ENCODE measurements at regions not wholly inside any gene's neighbourhood (a gene's known extent, or its start where the extent isn't known, plus 50 kb on each side); places are given as distances from the start of the nearest gene placed in this dataset.

DNA sequence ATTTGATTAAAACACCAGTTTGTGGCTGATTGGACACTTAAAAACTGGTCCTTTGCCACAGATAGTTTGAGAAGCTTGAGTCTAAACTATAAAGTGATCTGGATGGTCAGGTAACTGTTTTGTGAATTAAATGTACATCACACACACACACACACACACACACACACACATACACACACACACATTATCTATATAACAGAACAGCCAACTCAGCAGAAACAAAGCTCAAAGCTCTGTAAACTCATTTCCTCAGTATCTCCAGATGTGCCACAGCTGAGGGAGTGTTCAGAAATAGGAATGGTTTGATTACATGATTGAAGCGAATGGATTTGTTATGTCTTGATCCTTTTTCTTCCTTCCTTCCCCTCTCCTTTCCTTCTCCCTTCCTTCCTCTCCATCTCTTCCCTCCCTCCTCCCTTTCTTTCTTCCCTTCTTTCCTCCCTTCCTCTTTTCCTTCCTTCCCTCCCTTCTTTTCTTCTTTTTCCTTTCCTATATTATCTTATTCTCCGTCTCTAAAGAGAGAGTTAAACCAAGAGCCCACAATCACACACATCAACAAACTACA is 100.3 kb downstream of the LLPH start:
- FAIRE-seq = no peak
- no peak for DNase-seq (ENCODE audit: insufficient read length, low spot score)
- no peak for TF ChIP-seq CTCF (IDR thresholded peaks at IDR 0.05; ENCODE audit: insufficient read depth, missing control alignments)

DNA sequence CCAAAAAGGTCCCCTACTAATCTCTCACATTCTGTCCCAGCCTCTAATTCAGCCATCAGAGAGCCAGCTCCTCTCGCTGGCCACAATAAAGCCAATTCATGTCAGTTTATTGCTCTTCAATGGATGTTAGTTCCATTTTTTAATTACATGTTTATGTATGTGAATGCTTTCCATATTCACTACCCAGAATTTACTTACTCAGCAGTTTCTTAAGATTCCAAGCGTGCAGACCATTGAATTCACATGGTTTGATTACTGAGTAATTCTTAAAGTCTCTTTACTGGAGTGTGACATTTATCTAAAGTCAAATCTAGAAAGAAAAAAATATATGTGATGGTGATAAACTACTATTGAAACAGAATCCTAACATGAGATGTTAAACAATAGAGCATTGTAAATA is 102.2 kb downstream of the LLPH start:
- no peak for DNase-seq (ENCODE audit: insufficient read length, low spot score)
- no peak for FAIRE-seq
- no peak for TF ChIP-seq CTCF (IDR thresholded peaks at IDR 0.05; ENCODE audit: insufficient read depth, missing control alignments)

- TF ChIP-seq CTCF (IDR thresholded peaks at IDR 0.05; ENCODE audit: insufficient read depth, missing control alignments) = no peak
- no peak for FAIRE-seq
- no peak for DNase-seq (ENCODE audit: insufficient read length, low spot score)
Measured at GRCh38 chr12:66025477-66025876, 105.1 kb downstream of the LLPH start.

GRCh38 chr12:66024949-66025348 is 105.6 kb downstream of the LLPH start:
- FAIRE-seq (no peak), DNase-seq (ENCODE audit: insufficient read length, low spot score) (no peak)
- TF ChIP-seq CTCF (IDR thresholded peaks at IDR 0.05; ENCODE audit: insufficient read depth, missing control alignments) = no peak

DNA sequence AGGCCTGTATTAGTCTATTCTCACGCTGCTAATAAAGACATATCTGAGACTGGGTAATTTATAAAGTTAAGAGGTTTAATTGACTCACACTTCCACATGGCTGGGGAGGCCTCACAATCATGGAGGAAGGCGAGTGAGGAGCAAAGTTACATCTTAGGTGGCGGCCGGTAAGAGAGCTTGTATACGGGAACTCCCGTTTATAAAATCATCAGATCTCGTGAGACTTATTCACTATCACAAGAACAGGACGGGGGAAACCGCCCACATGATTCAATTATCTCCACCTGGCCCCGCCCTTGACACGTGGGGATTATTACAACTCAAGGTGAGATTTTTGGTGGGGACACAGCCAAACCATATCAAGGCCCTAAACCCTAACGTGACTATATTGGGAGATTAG is 110.1 kb downstream of the LLPH start:
- DNase-seq (ENCODE audit: insufficient read length, low spot score) (no peak), FAIRE-seq (no peak)
- no peak for TF ChIP-seq CTCF (IDR thresholded peaks at IDR 0.05; ENCODE audit: insufficient read depth, missing control alignments)

DNA sequence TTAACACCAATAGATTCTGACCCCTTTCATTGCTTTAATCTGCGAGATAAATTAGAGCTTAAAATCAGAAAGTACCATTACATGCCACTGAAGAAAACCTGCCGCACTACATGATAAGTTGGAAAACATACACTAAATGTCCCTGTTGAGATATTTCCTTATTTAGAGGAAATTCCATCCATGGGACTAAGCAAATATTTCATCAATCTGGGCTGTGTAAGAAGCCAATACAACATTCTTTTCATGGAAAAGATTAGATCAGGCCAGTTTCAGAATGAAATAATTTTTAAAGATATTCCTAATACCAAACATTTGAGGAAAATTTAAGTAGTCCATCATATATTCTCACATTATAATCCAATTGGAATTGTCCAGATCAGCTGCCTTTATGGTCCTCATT is 112.8 kb downstream of the LLPH start:
- no peak for TF ChIP-seq CTCF (IDR thresholded peaks at IDR 0.05; ENCODE audit: insufficient read depth, missing control alignments)
- FAIRE-seq (no peak), DNase-seq (ENCODE audit: insufficient read length, low spot score) (no peak)

All from D721Med (cell line).